HEK293T (cell line): ENCODE measurements at regions not wholly inside any gene's neighbourhood (a gene's known extent, or its start where the extent isn't known, plus 50 kb on each side); places are given as distances from the start of the nearest gene placed in this dataset.

Experiments used
- ARNT ChIP-seq: fragments of 450-650 bp; IDR thresholded peaks from 2 replicates; pipeline ENCODE4 v1.6.1; 2017; ENCODE audit warnings: mild to moderate bottlenecking
- BHLHE40 ChIP-seq: fragments of 450-650 bp; IDR thresholded peaks from 2 replicates; pipeline ENCODE4 v1.6.1; 2016; ENCODE audit warnings: mild to moderate bottlenecking, moderate library complexity, borderline replicate concordance
- ELF4 ChIP-seq: fragments of 450-650 bp; IDR thresholded peaks from 2 replicates; pipeline ENCODE4 v1.6.1; 2017; ENCODE audit warnings: antibody characterized with exemption
- FOXK2 ChIP-seq: fragments of 450-650 bp; IDR thresholded peaks from 2 replicates; pipeline ENCODE4 v1.6.1; 2016; ENCODE audit warnings: mild to moderate bottlenecking
- FOXM1 ChIP-seq: fragments of 450-650 bp; IDR thresholded peaks from 2 replicates; pipeline ENCODE4 v1.6.1; 2017; ENCODE audit warnings: mild to moderate bottlenecking, borderline replicate concordance
- NFRKB ChIP-seq: fragments of 450-650 bp; IDR thresholded peaks from 2 replicates; pipeline ENCODE4 v1.6.1; 2016; ENCODE audit warnings: mild to moderate bottlenecking, moderate library complexity
- SP1 ChIP-seq: fragments of 450-650 bp; IDR thresholded peaks from 2 replicates; pipeline ENCODE4 v1.6.1; 2017
- SUZ12 ChIP-seq: fragments of 450-650 bp; IDR thresholded peaks from 2 replicates; pipeline ENCODE4 v1.6.1; 2016; ENCODE audit warnings: mild to moderate bottlenecking
- TARDBP ChIP-seq: fragments of 450-650 bp; IDR thresholded peaks from 2 replicates; pipeline ENCODE4 v1.6.1; 2016
- TF ChIP-seq, protein P1 (sequence below): fragments of 450-650 bp; IDR thresholded peaks from 2 replicates; pipeline ENCODE4 v1.6.1; 2016

GRCh38 chrX:63561425-63561824, 210.3 kb upstream of the SPIN4 start:
- TF ChIP-seq SUZ12 (no peak), ARNT (no peak), FOXK2 (no peak), SP1 (no peak), FOXM1 (no peak), NFRKB (no peak), ELF4 (no peak), TARDBP (no peak), BHLHE40 (no peak)
- TF ChIP-seq, protein P1, sequence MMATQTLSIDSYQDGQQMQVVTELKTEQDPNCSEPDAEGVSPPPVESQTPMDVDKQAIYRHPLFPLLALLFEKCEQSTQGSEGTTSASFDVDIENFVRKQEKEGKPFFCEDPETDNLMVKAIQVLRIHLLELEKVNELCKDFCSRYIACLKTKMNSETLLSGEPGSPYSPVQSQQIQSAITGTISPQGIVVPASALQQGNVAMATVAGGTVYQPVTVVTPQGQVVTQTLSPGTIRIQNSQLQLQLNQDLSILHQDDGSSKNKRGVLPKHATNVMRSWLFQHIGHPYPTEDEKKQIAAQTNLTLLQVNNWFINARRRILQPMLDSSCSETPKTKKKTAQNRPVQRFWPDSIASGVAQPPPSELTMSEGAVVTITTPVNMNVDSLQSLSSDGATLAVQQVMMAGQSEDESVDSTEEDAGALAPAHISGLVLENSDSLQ: no peak
